ENCODE measurements at regions not wholly inside any gene's neighbourhood (a gene's known extent, or its start where the extent isn't known, plus 50 kb on each side); places are given as distances from the start of the nearest gene placed in this dataset.

- TF ChIP-seq, protein P1, sequence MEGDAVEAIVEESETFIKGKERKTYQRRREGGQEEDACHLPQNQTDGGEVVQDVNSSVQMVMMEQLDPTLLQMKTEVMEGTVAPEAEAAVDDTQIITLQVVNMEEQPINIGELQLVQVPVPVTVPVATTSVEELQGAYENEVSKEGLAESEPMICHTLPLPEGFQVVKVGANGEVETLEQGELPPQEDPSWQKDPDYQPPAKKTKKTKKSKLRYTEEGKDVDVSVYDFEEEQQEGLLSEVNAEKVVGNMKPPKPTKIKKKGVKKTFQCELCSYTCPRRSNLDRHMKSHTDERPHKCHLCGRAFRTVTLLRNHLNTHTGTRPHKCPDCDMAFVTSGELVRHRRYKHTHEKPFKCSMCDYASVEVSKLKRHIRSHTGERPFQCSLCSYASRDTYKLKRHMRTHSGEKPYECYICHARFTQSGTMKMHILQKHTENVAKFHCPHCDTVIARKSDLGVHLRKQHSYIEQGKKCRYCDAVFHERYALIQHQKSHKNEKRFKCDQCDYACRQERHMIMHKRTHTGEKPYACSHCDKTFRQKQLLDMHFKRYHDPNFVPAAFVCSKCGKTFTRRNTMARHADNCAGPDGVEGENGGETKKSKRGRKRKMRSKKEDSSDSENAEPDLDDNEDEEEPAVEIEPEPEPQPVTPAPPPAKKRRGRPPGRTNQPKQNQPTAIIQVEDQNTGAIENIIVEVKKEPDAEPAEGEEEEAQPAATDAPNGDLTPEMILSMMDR (IDR thresholded peaks at IDR 0.05) = no peak
Measured at GRCh38 chr11:96506953-96507354, 117.1 kb downstream of the JRKL start.

DNA sequence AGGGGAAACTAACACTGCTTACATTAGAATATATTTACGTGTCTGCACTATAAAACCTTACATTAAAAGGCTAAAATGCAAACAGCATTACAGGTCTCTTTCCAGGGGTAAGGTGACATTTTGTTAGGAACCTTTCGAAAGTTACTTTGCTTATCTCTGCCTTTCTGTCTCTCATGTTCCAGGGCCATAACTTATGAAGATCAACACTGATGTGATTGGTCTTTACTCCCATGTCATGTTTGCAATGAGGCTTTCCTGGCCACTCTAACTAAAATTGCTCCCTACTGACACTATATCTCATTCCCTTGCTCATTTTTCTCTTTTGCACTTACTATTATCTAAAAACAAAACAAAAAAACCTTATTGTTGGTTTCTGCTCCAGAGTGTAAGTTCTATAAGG lies 119.0 kb downstream of the JRKL start:
- no peak for ATAC-seq (ENCODE audit: low FRiP score)
- TF ChIP-seq, protein P1 (IDR thresholded peaks at IDR 0.05) = no peak
- DNase-seq (ENCODE audit: low spot score) = no peak

More at GRCh38 chr11:96506953-96507354, 117.1 kb downstream of the JRKL start:
- DNase-seq (ENCODE audit: low spot score) (no peak), ATAC-seq (ENCODE audit: low FRiP score) (no peak)

GRCh38 chr11:96520939-96521338 lies 131.1 kb downstream of the JRKL start:
- DNase-seq (ENCODE audit: low spot score) (no peak), ATAC-seq (ENCODE audit: low FRiP score) (no peak)
- TF ChIP-seq, protein P1 (IDR thresholded peaks at IDR 0.05) = no peak

GRCh38 chr11:96523656-96524055 lies 133.8 kb downstream of the JRKL start:
- ATAC-seq (ENCODE audit: low FRiP score) = no peak

GRCh38 chr11:96524475-96524874 lies 134.7 kb downstream of the JRKL start:
- TF ChIP-seq, protein P1 (IDR thresholded peaks at IDR 0.05) = no peak
- ATAC-seq (ENCODE audit: low FRiP score) (no peak), DNase-seq (ENCODE audit: low spot score) (no peak)

More at GRCh38 chr11:96523656-96524055, 133.8 kb downstream of the JRKL start:
- DNase-seq (ENCODE audit: low spot score) = no peak
- TF ChIP-seq, protein P1 (IDR thresholded peaks at IDR 0.05) = no peak

DNA sequence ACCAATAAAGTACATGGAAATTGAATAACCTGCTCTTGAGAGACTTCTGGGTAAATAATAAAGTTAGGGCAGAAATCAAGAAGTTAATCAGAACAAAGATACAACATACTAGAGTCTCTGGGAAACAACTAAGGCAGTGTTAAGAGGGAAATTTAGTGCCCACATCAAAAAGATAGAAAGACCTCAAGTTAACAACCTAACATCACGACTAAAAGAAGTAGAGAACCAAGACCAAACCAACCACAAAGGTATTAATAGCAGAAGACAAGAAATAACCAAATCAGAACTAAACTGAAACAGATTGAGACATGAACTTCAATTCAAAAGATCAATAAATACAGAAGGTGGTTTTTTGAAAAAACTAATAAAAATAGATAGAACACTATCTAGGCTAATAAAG lies 140.7 kb downstream of the JRKL start:
- DNase-seq (ENCODE audit: low spot score) (no peak), ATAC-seq (ENCODE audit: low FRiP score) (no peak)
- TF ChIP-seq, protein P1 (IDR thresholded peaks at IDR 0.05) = no peak

GRCh38 chr11:96538104-96538503 lies 148.3 kb downstream of the JRKL start:
- DNase-seq (ENCODE audit: low spot score) (no peak), ATAC-seq (ENCODE audit: low FRiP score) (no peak)
- TF ChIP-seq, protein P1 (IDR thresholded peaks at IDR 0.05) = no peak
